ENCODE measurements at regions not wholly inside any gene's neighbourhood (a gene's known extent, or its start where the extent isn't known, plus 50 kb on each side); places are given as distances from the start of the nearest gene placed in this dataset.

DNA sequence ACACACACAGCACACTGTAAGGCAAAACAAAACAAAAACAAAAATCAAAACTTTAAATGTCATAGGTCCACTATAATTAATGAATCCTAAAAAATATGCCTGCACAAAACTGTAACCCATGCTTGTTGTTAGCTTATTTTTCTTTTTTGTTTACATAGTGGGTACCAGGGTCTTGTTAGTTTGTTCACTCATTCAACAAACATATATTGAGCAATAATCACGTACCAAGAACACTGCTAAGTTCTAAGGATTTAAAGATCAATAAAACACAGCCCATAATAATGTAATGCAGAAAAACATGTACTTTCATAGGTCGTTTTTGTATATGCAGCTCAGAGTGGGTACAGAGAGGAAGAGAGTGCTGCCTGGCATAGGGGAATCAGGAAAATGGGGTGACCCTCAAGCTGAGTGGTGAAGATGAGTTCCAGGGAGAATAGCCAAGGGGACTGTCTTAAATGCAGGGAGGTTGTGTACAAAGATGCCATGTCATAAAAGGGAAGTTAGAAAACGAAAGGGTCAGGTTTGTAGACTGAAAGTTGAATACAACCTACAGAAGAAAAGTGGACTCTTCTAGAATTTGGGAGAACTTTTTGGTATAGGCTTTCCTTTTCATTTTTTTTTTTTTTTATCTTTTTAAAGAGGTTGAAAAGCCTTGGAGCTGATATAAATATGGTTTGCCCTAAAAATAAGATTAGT is 113.3 kb upstream of the TBX18 start:
- TF ChIP-seq HNF4A (conservative IDR thresholded peaks at IDR 0.05) (no peak), GABPA (IDR thresholded peaks at IDR 0.05 in 1 of 2, conservative IDR thresholded peaks at IDR 0.05 in 1 of 2) (no peak), JUND (IDR thresholded peaks at IDR 0.05) (no peak), HNF4G (IDR thresholded peaks at IDR 0.05) (no peak), FOXA1 (IDR thresholded peaks at IDR 0.05) (no peak), RXRA (IDR thresholded peaks at IDR 0.05) (no peak), EGR1 (IDR thresholded peaks at IDR 0.05; ENCODE audit: low read depth in 2 of 2) (no peak), TAF1 (conservative IDR thresholded peaks at IDR 0.05) (no peak), RAD21 (IDR thresholded peaks at IDR 0.05) (no peak), NR2F2 (IDR thresholded peaks at IDR 0.05) (no peak), YY1 (IDR thresholded peaks at IDR 0.05) (no peak), SP1 (IDR thresholded peaks at IDR 0.05) (no peak), FOXA2 (IDR thresholded peaks at IDR 0.05) (no peak)
- TF ChIP-seq, protein P1, sequence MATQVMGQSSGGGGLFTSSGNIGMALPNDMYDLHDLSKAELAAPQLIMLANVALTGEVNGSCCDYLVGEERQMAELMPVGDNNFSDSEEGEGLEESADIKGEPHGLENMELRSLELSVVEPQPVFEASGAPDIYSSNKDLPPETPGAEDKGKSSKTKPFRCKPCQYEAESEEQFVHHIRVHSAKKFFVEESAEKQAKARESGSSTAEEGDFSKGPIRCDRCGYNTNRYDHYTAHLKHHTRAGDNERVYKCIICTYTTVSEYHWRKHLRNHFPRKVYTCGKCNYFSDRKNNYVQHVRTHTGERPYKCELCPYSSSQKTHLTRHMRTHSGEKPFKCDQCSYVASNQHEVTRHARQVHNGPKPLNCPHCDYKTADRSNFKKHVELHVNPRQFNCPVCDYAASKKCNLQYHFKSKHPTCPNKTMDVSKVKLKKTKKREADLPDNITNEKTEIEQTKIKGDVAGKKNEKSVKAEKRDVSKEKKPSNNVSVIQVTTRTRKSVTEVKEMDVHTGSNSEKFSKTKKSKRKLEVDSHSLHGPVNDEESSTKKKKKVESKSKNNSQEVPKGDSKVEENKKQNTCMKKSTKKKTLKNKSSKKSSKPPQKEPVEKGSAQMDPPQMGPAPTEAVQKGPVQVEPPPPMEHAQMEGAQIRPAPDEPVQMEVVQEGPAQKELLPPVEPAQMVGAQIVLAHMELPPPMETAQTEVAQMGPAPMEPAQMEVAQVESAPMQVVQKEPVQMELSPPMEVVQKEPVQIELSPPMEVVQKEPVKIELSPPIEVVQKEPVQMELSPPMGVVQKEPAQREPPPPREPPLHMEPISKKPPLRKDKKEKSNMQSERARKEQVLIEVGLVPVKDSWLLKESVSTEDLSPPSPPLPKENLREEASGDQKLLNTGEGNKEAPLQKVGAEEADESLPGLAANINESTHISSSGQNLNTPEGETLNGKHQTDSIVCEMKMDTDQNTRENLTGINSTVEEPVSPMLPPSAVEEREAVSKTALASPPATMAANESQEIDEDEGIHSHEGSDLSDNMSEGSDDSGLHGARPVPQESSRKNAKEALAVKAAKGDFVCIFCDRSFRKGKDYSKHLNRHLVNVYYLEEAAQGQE (IDR thresholded peaks at IDR 0.05): no peak
- TF ChIP-seq, protein P2, sequence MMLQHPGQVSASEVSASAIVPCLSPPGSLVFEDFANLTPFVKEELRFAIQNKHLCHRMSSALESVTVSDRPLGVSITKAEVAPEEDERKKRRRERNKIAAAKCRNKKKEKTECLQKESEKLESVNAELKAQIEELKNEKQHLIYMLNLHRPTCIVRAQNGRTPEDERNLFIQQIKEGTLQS (IDR thresholded peaks at IDR 0.05): no peak
- TF ChIP-seq, protein P3, sequence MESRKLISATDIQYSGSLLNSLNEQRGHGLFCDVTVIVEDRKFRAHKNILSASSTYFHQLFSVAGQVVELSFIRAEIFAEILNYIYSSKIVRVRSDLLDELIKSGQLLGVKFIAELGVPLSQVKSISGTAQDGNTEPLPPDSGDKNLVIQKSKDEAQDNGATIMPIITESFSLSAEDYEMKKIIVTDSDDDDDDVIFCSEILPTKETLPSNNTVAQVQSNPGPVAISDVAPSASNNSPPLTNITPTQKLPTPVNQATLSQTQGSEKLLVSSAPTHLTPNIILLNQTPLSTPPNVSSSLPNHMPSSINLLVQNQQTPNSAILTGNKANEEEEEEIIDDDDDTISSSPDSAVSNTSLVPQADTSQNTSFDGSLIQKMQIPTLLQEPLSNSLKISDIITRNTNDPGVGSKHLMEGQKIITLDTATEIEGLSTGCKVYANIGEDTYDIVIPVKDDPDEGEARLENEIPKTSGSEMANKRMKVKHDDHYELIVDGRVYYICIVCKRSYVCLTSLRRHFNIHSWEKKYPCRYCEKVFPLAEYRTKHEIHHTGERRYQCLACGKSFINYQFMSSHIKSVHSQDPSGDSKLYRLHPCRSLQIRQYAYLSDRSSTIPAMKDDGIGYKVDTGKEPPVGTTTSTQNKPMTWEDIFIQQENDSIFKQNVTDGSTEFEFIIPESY (IDR thresholded peaks at IDR 0.05): no peak
- TF ChIP-seq, protein P4, sequence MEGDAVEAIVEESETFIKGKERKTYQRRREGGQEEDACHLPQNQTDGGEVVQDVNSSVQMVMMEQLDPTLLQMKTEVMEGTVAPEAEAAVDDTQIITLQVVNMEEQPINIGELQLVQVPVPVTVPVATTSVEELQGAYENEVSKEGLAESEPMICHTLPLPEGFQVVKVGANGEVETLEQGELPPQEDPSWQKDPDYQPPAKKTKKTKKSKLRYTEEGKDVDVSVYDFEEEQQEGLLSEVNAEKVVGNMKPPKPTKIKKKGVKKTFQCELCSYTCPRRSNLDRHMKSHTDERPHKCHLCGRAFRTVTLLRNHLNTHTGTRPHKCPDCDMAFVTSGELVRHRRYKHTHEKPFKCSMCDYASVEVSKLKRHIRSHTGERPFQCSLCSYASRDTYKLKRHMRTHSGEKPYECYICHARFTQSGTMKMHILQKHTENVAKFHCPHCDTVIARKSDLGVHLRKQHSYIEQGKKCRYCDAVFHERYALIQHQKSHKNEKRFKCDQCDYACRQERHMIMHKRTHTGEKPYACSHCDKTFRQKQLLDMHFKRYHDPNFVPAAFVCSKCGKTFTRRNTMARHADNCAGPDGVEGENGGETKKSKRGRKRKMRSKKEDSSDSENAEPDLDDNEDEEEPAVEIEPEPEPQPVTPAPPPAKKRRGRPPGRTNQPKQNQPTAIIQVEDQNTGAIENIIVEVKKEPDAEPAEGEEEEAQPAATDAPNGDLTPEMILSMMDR (IDR thresholded peaks at IDR 0.05; ENCODE audit: low read depth, low read length, missing input control): no peak
- TF ChIP-seq, protein P5, sequence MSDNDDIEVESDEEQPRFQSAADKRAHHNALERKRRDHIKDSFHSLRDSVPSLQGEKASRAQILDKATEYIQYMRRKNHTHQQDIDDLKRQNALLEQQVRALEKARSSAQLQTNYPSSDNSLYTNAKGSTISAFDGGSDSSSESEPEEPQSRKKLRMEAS (IDR thresholded peaks at IDR 0.05): no peak
- Histone ChIP-seq H3K27ac (ENCODE audit: low read depth in 1 of 2, low read length in 2 of 2) (no peak overlapping the region), H3K9ac (ENCODE audit: low read depth in 1 of 2, low read length in 2 of 2) (no peak overlapping the region), H3K9me3 (ENCODE audit: control insufficient read depth in 4 of 4, low read length in 3 of 4) (no peaks in the 10 kb centered on the region), H3K4me1 (ENCODE audit: control insufficient read depth in 4 of 4, insufficient read depth in 4 of 4, low read length in 3 of 4) (peaks cover 0 to 10% (median 5%) of the 10 kb centered on the region in 4 donors), H3K27me3 (ENCODE audit: control insufficient read depth in 4 of 4, insufficient read depth in 4 of 4, low read length in 3 of 4) (no peaks in the 10 kb centered on the region), H3K36me3 (ENCODE audit: control insufficient read depth in 4 of 4, insufficient read depth in 3 of 4, low read depth in 1 of 4, low read length in 3 of 4) (no peaks in the 10 kb centered on the region), H3K4me3 (ENCODE audit: low read depth in 1 of 3, low read length in 3 of 3) (no peak overlapping the region)
- 28% methylated on average over 3 of the region's 3 CpGs for WGBS
- DNase-seq (ENCODE audit: low spot score): no peak
